ENCODE measurements at regions not wholly inside any gene's neighbourhood (a gene's known extent, or its start where the extent isn't known, plus 50 kb on each side); places are given as distances from the start of the nearest gene placed in this dataset.

- TF ChIP-seq SPI1 (IDR thresholded peaks at IDR 0.05; ENCODE audit: borderline replicate concordance, low read depth) (no peak), REST (IDR thresholded peaks at IDR 0.05; ENCODE audit: insufficient replicate concordance, low read depth) (no peak), POLR2AphosphoS5 (IDR thresholded peaks at IDR 0.05; ENCODE audit: low read depth) (no peak), GABPA (IDR thresholded peaks at IDR 0.05; ENCODE audit: low read depth) (no peak), CTCF (IDR thresholded peaks at IDR 0.05; ENCODE audit: insufficient read depth, low read length) (no peak)
- Histone ChIP-seq H3K27ac (replicated peaks) (no peak overlapping the region), H3K27me3 (ENCODE audit: insufficient read depth, poor library complexity, severe bottlenecking) (peaks cover 2% of the 10 kb centered on the region), H3K4me3 (replicated peaks; ENCODE audit: insufficient read depth, low read length) (no peak overlapping the region)
- no peak for DNase-seq (ENCODE audit: low read depth in 1 of 2, low spot score in 1 of 2)
Observed at GRCh38 chr12:113598815-113599406, 127.2 kb upstream of the LHX5 start.

- Histone ChIP-seq H3K27me3 (ENCODE audit: insufficient read depth, poor library complexity, severe bottlenecking) (peaks cover 10% of the 10 kb centered on the region), H3K4me3 (replicated peaks; ENCODE audit: insufficient read depth, low read length) (no peak overlapping the region), H3K27ac (replicated peaks) (no peak overlapping the region)
- TF ChIP-seq POLR2AphosphoS5 (IDR thresholded peaks at IDR 0.05; ENCODE audit: low read depth) (no peak), SPI1 (IDR thresholded peaks at IDR 0.05; ENCODE audit: borderline replicate concordance, low read depth) (no peak), REST (IDR thresholded peaks at IDR 0.05; ENCODE audit: insufficient replicate concordance, low read depth) (no peak), CTCF (IDR thresholded peaks at IDR 0.05; ENCODE audit: insufficient read depth, low read length) (no peak), GABPA (IDR thresholded peaks at IDR 0.05; ENCODE audit: low read depth) (no peak)
- DNase-seq (ENCODE audit: low read depth in 1 of 2, low spot score in 1 of 2): no peak
Observed at GRCh38 chr12:113594967-113595366, 123.3 kb upstream of the LHX5 start.

- peak in 1 of 2 experiments; percentile 27 for DNase-seq (ENCODE audit: low read depth in 1 of 2, low spot score in 1 of 2)
- Histone ChIP-seq H3K27me3 (ENCODE audit: insufficient read depth, poor library complexity, severe bottlenecking) (peaks cover 10% of the 10 kb centered on the region), H3K27ac (replicated peaks) (no peak overlapping the region), H3K4me3 (replicated peaks; ENCODE audit: insufficient read depth, low read length) (peak overlapping the region; percentile 23)
- TF ChIP-seq CTCF (IDR thresholded peaks at IDR 0.05; ENCODE audit: insufficient read depth, low read length): no peak
- TF ChIP-seq SPI1 (IDR thresholded peaks at IDR 0.05; ENCODE audit: borderline replicate concordance, low read depth): 0 out of 2 replicates have a peak, but pooled peaks have one; percentile 19
Observed at GRCh38 chr12:113591480-113591974, 119.9 kb upstream of the LHX5 start.

GRCh38 chr12:113589437-113589836, 117.8 kb upstream of the LHX5 start:
- TF ChIP-seq GABPA (IDR thresholded peaks at IDR 0.05; ENCODE audit: low read depth): no peak
- no peak for TF ChIP-seq POLR2AphosphoS5 (IDR thresholded peaks at IDR 0.05; ENCODE audit: low read depth)
- TF ChIP-seq REST (IDR thresholded peaks at IDR 0.05; ENCODE audit: insufficient replicate concordance, low read depth): no peak
- no peak for TF ChIP-seq CTCF (IDR thresholded peaks at IDR 0.05; ENCODE audit: insufficient read depth, low read length)
- TF ChIP-seq SPI1 (IDR thresholded peaks at IDR 0.05; ENCODE audit: borderline replicate concordance, low read depth): no peak
- no peak for DNase-seq (ENCODE audit: low read depth in 1 of 2, low spot score in 1 of 2)
- peaks cover 8% of the 10 kb centered on the region for H3K27me3 ChIP-seq (ENCODE audit: insufficient read depth, poor library complexity, severe bottlenecking)
- no peak overlapping the region for H3K4me3 ChIP-seq (replicated peaks; ENCODE audit: insufficient read depth, low read length)
- no peak overlapping the region for H3K27ac ChIP-seq (replicated peaks)

All from HL-60 (cell line).